GM12891 (cell line): ENCODE measurements at regions not wholly inside any gene's neighbourhood (a gene's known extent, or its start where the extent isn't known, plus 50 kb on each side); places are given as distances from the start of the nearest gene placed in this dataset.

ENCODE experiments used
- DNase-seq: peaks from one replicate; pipeline ENCODE4 v3.0.0; 2011; ENCODE audit warnings: low spot score; ENCODE audit not compliant: insufficient read length
- FAIRE-seq: peaks from 2 replicates; lab custom pipeline; 2011; peaks lifted over from hg19 to GRCh38; lab: Jason Lieb, UNC
- PAX5 ChIP-seq: IDR thresholded peaks from 2 replicates; pipeline ENCODE4 v1.6.1; 2011; ENCODE audit warnings: low read length, moderate library complexity, mild to moderate bottlenecking; ENCODE audit not compliant: insufficient read depth, severe bottlenecking
- POLR2A ChIP-seq: IDR thresholded peaks from 2 replicates; pipeline ENCODE4 v1.6.1; 2011; ENCODE audit warnings: low read depth, low read length, control low read depth
- POLR2AphosphoS5 ChIP-seq: IDR thresholded peaks from 2 replicates; pipeline ENCODE4 v1.6.1; 2011; ENCODE audit warnings: low read depth, low read length, control low read depth
- POU2F2 ChIP-seq: IDR thresholded peaks from 2 replicates; pipeline ENCODE4 v1.6.1; 2011; ENCODE audit warnings: low read depth, mild to moderate bottlenecking, control low read depth, low read length, moderate library complexity
- SPI1 ChIP-seq: IDR thresholded peaks from 2 replicates; pipeline ENCODE4 v1.6.1; 2011; ENCODE audit warnings: low read depth, low read length, control low read depth
- TAF1 ChIP-seq: IDR thresholded peaks from 2 replicates; pipeline ENCODE4 v1.6.1; 2011; ENCODE audit warnings: low read depth, low read length, control low read depth

- no peak for DNase-seq
- no peak for FAIRE-seq
- TF ChIP-seq PAX5 (no peak), SPI1 (no peak), TAF1 (no peak), POU2F2 (no peak), POLR2AphosphoS5 (no peak)
Observed at GRCh38 chr4:34709564-34709963, 1534.8 kb downstream of the ARAP2 start.

- DNase-seq, result no peak
- TF ChIP-seq SPI1 (no peak), POLR2AphosphoS5 (no peak)
- no peak for FAIRE-seq
Observed at GRCh38 chr4:34718576-34719245, 1525.6 kb downstream of the ARAP2 start.

- TF ChIP-seq TAF1, result no peak
- TF ChIP-seq POLR2AphosphoS5, result no peak
- no peak for TF ChIP-seq PAX5
- TF ChIP-seq POU2F2, result no peak
- no peak for TF ChIP-seq SPI1
- TF ChIP-seq POLR2A, result no peak
- DNase-seq, result no peak
- FAIRE-seq, result no peak
Observed at GRCh38 chr4:34720571-34720970, 1523.7 kb downstream of the ARAP2 start.

GRCh38 chr4:34721835-34722234 lies 1522.5 kb downstream of the ARAP2 start:
- TF ChIP-seq SPI1, result no peak
- TF ChIP-seq POLR2A, result no peak
- TF ChIP-seq POU2F2, result no peak
- TF ChIP-seq PAX5, result no peak
- TF ChIP-seq TAF1, result no peak
- no peak for TF ChIP-seq POLR2AphosphoS5
- DNase-seq, result no peak
- FAIRE-seq, result no peak

- TF ChIP-seq SPI1 (no peak), TAF1 (no peak), POLR2A (no peak), POU2F2 (no peak), PAX5 (no peak), POLR2AphosphoS5 (no peak)
- DNase-seq, result no peak
- FAIRE-seq, result no peak
Observed at GRCh38 chr4:34723605-34724004, 1520.7 kb downstream of the ARAP2 start.

GRCh38 chr4:34724491-34724890 lies 1519.8 kb downstream of the ARAP2 start:
- no peak for DNase-seq
- FAIRE-seq, result no peak
- TF ChIP-seq TAF1 (no peak), SPI1 (no peak), POLR2A (no peak), POLR2AphosphoS5 (no peak), PAX5 (no peak), POU2F2 (no peak)

- TF ChIP-seq SPI1, result no peak
- no peak for TF ChIP-seq PAX5
- no peak for TF ChIP-seq TAF1
- TF ChIP-seq POU2F2, result no peak
- no peak for TF ChIP-seq POLR2A
- no peak for TF ChIP-seq POLR2AphosphoS5
Observed at GRCh38 chr4:34731070-34731469, 1513.2 kb downstream of the ARAP2 start.

GRCh38 chr4:34732176-34732950 lies 1512.0 kb downstream of the ARAP2 start:
- FAIRE-seq (no peak), DNase-seq (no peak)
- TF ChIP-seq POLR2AphosphoS5, result no peak
- TF ChIP-seq SPI1, result no peak
- no peak for TF ChIP-seq POU2F2
- no peak for TF ChIP-seq POLR2A
- no peak for TF ChIP-seq TAF1

More at GRCh38 chr4:34731070-34731469, 1513.2 kb downstream of the ARAP2 start:
- FAIRE-seq, result no peak
- no peak for DNase-seq

GRCh38 chr4:34733185-34733941 lies 1511.0 kb downstream of the ARAP2 start:
- FAIRE-seq (no peak), DNase-seq (no peak)
- TF ChIP-seq TAF1 (no peak), PAX5 (no peak), POLR2AphosphoS5 (no peak), SPI1 (no peak), POU2F2 (no peak), POLR2A (no peak)
